Endothelial cell of umbilical vein (primary cell): ENCODE measurements at regions not wholly inside any gene's neighbourhood (a gene's known extent, or its start where the extent isn't known, plus 50 kb on each side); places are given as distances from the start of the nearest gene placed in this dataset.

ENCODE experiments used
- BruUV-seq: library from RNA; stranded (reverse); fragments of 400-500 nt; replicated peaks from 2 replicates; lab custom pipeline; 2021; lab: Mats Ljungman, UMichigan
- CTCF ChIA-PET: fragments of 300-600, 350-600 bp; sonication (Branson Sonifier 250); formaldehyde crosslinking; loops from one replicate; lab custom pipeline; 2021; ENCODE audit warnings: antibody characterized with exemption, inconsistent platforms; lab: Charles Lee
- POLR2A ChIA-PET: fragments of 300-600, 350-600 bp; sonication (Branson Sonifier 250); formaldehyde crosslinking; loops from one replicate; lab custom pipeline; 2021; ENCODE audit warnings: antibody characterized with exemption, inconsistent platforms; lab: Charles Lee
- DNase-seq: peaks from one replicate; pipeline ENCODE4 v3.0.0-alpha.2; 2011; ENCODE audit warnings: low read depth, low spot score
- FAIRE-seq: peaks from 2 replicates; lab custom pipeline; 2011; peaks lifted over from hg19 to GRCh38; lab: Jason Lieb, UNC
- H2AFZ ChIP-seq: 2 replicates; pipeline ENCODE4 v1.6.0; 2012; ENCODE audit warnings: low read depth, low read length, control low read depth, inconsistent platforms
- H3K27ac ChIP-seq: 2 replicates; pipeline ENCODE4 v1.5.1; 2011; ENCODE audit warnings: low read depth, mild to moderate bottlenecking, control low read depth, low read length, moderate library complexity; ENCODE audit not compliant: insufficient read depth
- H3K27me3 ChIP-seq, 2 experiments: 2 replicates each; pipeline versions ENCODE4 v1.6.0 to v1.6.1; 2011; ENCODE audit warnings: low read length in 2 of 2, mixed read lengths in 1 of 2; ENCODE audit not compliant: control insufficient read depth in 2 of 2, insufficient read depth in 2 of 2
- H3K36me3 ChIP-seq, 2 experiments: 2 replicates in 1 of 2; 3 replicates in 1 of 2; pipeline ENCODE4 v1.5.1; 2011; ENCODE audit warnings: low read length in 2 of 2, mild to moderate bottlenecking in 1 of 2, moderate library complexity in 1 of 2; ENCODE audit not compliant: control insufficient read depth in 2 of 2, insufficient read depth in 2 of 2; ENCODE audit errors: extremely low read depth in 1 of 2
- H3K4me1 ChIP-seq: 3 replicates; pipeline ENCODE4 v1.5.1; 2011; ENCODE audit warnings: mild to moderate bottlenecking, low read length; ENCODE audit not compliant: control insufficient read depth, insufficient read depth; ENCODE audit errors: extremely low read depth
- H3K4me2 ChIP-seq: 2 replicates; pipeline ENCODE4 v1.6.1; 2011; ENCODE audit warnings: low read length, control low read depth, mixed read lengths; ENCODE audit not compliant: insufficient read depth
- H3K4me3 ChIP-seq, 3 experiments: fragments of 200-600 bp in 1 of 3; sonication (generic), shearing (Covaris generic) in 1 of 3; replicated peaks in 1 of 3; 2 replicates each; pipeline ENCODE4 v1.5.1; 2011 to 2016; ENCODE audit warnings: control low read depth in 3 of 3, low read length in 3 of 3, mild to moderate bottlenecking in 2 of 3, inconsistent platforms in 1 of 3, low read depth in 1 of 3, moderate library complexity in 1 of 3; ENCODE audit not compliant: insufficient read depth in 1 of 3
- H3K79me2 ChIP-seq: 2 replicates; pipeline ENCODE4 v1.6.0; 2012; ENCODE audit warnings: low read length, inconsistent platforms; ENCODE audit not compliant: control insufficient read depth, insufficient read depth
- H3K9ac ChIP-seq: replicated peaks from 2 replicates; pipeline ENCODE3; 2011; ENCODE audit warnings: low read length, control low read depth; ENCODE audit not compliant: insufficient read depth; ENCODE audit errors: extremely low read depth
- H3K9me1 ChIP-seq: replicated peaks from 3 replicates; pipeline ENCODE4 v1.6.0; 2011; ENCODE audit warnings: mild to moderate bottlenecking, low read length; ENCODE audit not compliant: control insufficient read depth, insufficient read depth; ENCODE audit errors: extremely low read depth
- H3K9me3 ChIP-seq: replicated peaks from 2 replicates; pipeline ENCODE4 v1.5.1; 2012; ENCODE audit warnings: low read length, inconsistent platforms; ENCODE audit not compliant: control insufficient read depth, insufficient read depth
- H4K20me1 ChIP-seq: replicated peaks from 2 replicates; pipeline ENCODE3; 2011; ENCODE audit warnings: mild to moderate bottlenecking, low read length; ENCODE audit not compliant: control insufficient read depth, insufficient read depth; ENCODE audit errors: extremely low read depth
- CTCF ChIP-seq, 2 donors: IDR thresholded peaks; 1 replicate in 1 of 2; 2 replicates in 1 of 2; pipeline ENCODE4 v1.5.1; 2011; ENCODE audit warnings: low read length in 2 of 2, mild to moderate bottlenecking in 2 of 2, moderate library complexity in 2 of 2, control low read depth in 1 of 2, inconsistent platforms in 1 of 2, low read depth in 1 of 2; ENCODE audit not compliant: insufficient read depth in 1 of 2; ENCODE audit errors: extremely low read depth in 1 of 2
- EZH2 ChIP-seq: IDR thresholded peaks from 2 replicates; pipeline ENCODE4 v1.6.1; 2012; ENCODE audit warnings: borderline replicate concordance, low read depth, mild to moderate bottlenecking, moderate library complexity, low read length, inconsistent platforms; ENCODE audit not compliant: severe bottlenecking
- FOS ChIP-seq: IDR thresholded peaks from 2 replicates; pipeline ENCODE4 v1.6.1; 2011; ENCODE audit warnings: mild to moderate bottlenecking, low read length, moderate library complexity, borderline replicate concordance; ENCODE audit not compliant: insufficient read depth
- GATA2 ChIP-seq: IDR thresholded peaks from 2 replicates; pipeline ENCODE4 v1.7.0; 2011; ENCODE audit warnings: low read depth, mild to moderate bottlenecking, moderate library complexity, mixed read lengths, low read length; ENCODE audit not compliant: insufficient read length, insufficient read depth
- JUN ChIP-seq: IDR thresholded peaks from 2 replicates; pipeline ENCODE4 v1.6.1; 2011; ENCODE audit warnings: borderline replicate concordance, low read depth; ENCODE audit not compliant: insufficient read length, insufficient read depth
- MAX ChIP-seq: IDR thresholded peaks from 2 replicates; pipeline ENCODE4 v1.6.1; 2011; ENCODE audit not compliant: insufficient read depth, insufficient read length
- MYC ChIP-seq: IDR thresholded peaks from one replicate; pipeline ENCODE4 v1.6.1; 2011; ENCODE audit warnings: mild to moderate bottlenecking, low read depth, low read length
- POLR2A ChIP-seq: IDR thresholded peaks from 2 replicates; pipeline ENCODE4 v1.6.1; 2012; ENCODE audit warnings: low read depth, mild to moderate bottlenecking, control low read depth, low read length
- POLR2AphosphoS5 ChIP-seq: IDR thresholded peaks from 2 replicates; pipeline ENCODE4 v1.6.1; 2012; ENCODE audit warnings: low read depth, mild to moderate bottlenecking, control low read depth, low read length, moderate library complexity; ENCODE audit not compliant: insufficient read depth
- dilution Hi-C: fragments of 300-500 bp; cut with MboI; formaldehyde crosslinking; loops from one replicate; pipeline ENCODE4 v1.15.0; 2019; ENCODE audit warnings: low sequenced_read_pairs; ENCODE audit not compliant: extremely low pct_ligation_motif_present
- intact Hi-C: fragments of 100-400 bp; cut with micrococcal nuclease; formaldehyde crosslinking; loops from one replicate; pipeline ENCODE4 v1.10.0; 2022

GRCh38 chr1:229093238-229093540 lies 177.7 kb upstream of the RAB4A start:
- no peaks in the 10 kb centered on the region for H4K20me1 ChIP-seq
- no peak overlapping the region for H3K4me3 ChIP-seq
- H3K27me3 ChIP-seq, result no peaks in the 10 kb centered on the region
- no peak for TF ChIP-seq MAX
- no peak for TF ChIP-seq EZH2
- TF ChIP-seq POLR2AphosphoS5, result no peak
- no peak for TF ChIP-seq FOS
- TF ChIP-seq POLR2A, result no peak
- no peak for TF ChIP-seq GATA2
- no peak for TF ChIP-seq CTCF (IDR thresholded peaks at IDR 0.05; ENCODE audit: extremely low read depth in 1 of 2, insufficient read depth in 1 of 2, low read depth in 1 of 2, low read length in 2 of 2)
- no peak for TF ChIP-seq MYC
- no peak for TF ChIP-seq JUN
- no peak overlapping the region for H3K4me2 ChIP-seq
- no peak overlapping the region for H3K27ac ChIP-seq
- ChIA-PET POLR2A (no interaction called here), CTCF (interaction anchor here (1.2 to 1.6 kb wide), 2 partner anchors 73 to 357 kb away, joined by 3 read pairs; partner anchors contain the start of gene RHOU)
- H3K9me1 ChIP-seq, result no peaks in the 10 kb centered on the region
- H3K36me3 ChIP-seq, result no peaks in the 10 kb centered on the region
- H3K4me1 ChIP-seq, result no peaks in the 10 kb centered on the region
- no peak overlapping the region for H2AFZ ChIP-seq
- BruUV-seq, result no TSS peak
- DNase-seq (no peak), FAIRE-seq (no peak)
- H3K9me3 ChIP-seq, result no peaks in the 10 kb centered on the region
- no peak overlapping the region for H3K9ac ChIP-seq
- dilution Hi-C loops (no loop called here), intact Hi-C loops (no loop called here)
- H3K79me2 ChIP-seq, result no peaks in the 10 kb centered on the region
